ENCODE measurements at regions not wholly inside any gene's neighbourhood (a gene's known extent, or its start where the extent isn't known, plus 50 kb on each side); places are given as distances from the start of the nearest gene placed in this dataset.

GRCh38 chr11:23897453-23898286 is 599.2 kb upstream of the LUZP2 start:
- Histone ChIP-seq H3K36me3 (ENCODE audit: control insufficient read depth, insufficient read depth, low read length) (no peaks in the 10 kb centered on the region), H3K9me3 (no peaks in the 10 kb centered on the region; the same call in 1 of the 2 replicates), H3K27me3 (replicated peaks; ENCODE audit: control insufficient read depth, insufficient read depth, low read length) (no peaks in the 10 kb centered on the region), H3K4me1 (peaks cover 11% of the 10 kb centered on the region), H3K4me3 (ENCODE audit: low read depth, low read length) (no peak overlapping the region)
- Mint-ChIP-seq H3K36me3 (ENCODE audit: insufficient read depth, unreplicated experiment) (no peaks in the 10 kb centered on the region), H3K27ac (ENCODE audit: unreplicated experiment) (no peak overlapping the region), H3K4me3 (ENCODE audit: unreplicated experiment) (no peak overlapping the region), H3K9me3 (ENCODE audit: unreplicated experiment) (peaks cover 10% of the 10 kb centered on the region), H3K27me3 (ENCODE audit: insufficient read depth, unreplicated experiment) (no peaks in the 10 kb centered on the region), H3K4me1 (ENCODE audit: low read depth, unreplicated experiment) (peaks cover 8% of the 10 kb centered on the region)
- DNase-seq, result no peak
- no TSS peak for BruUV-seq (replicated peaks)
- TF ChIP-seq CTCF (IDR thresholded peaks at IDR 0.05; ENCODE audit: insufficient read depth in 1 of 2, low read depth in 1 of 2, low read length in 1 of 2, severe bottlenecking in 1 of 2, unreplicated experiment in 1 of 2), result no peak
- ChIA-PET POLR2A (no interaction called here), CTCF (no interaction called here)
- intact Hi-C loops (cut with micrococcal nuclease; ENCODE audit: unreplicated experiment), result loop anchor here (1.0 kb wide), 1 partner anchor 28 kb away; no protein-coding TSS in a partner anchor

- intact Hi-C loops (cut with micrococcal nuclease; ENCODE audit: unreplicated experiment), result loop anchor here (1.0 kb wide), 1 partner anchor 70 kb away; no protein-coding TSS in a partner anchor
- ChIA-PET CTCF (no interaction called here), POLR2A (no interaction called here)
- H3K27ac Mint-ChIP-seq (ENCODE audit: unreplicated experiment), result peak overlapping the region; percentile 73
- peak overlapping the region; percentile 46 for H3K4me3 Mint-ChIP-seq (ENCODE audit: unreplicated experiment)
- H3K27me3 Mint-ChIP-seq (ENCODE audit: insufficient read depth, unreplicated experiment), result no peaks in the 10 kb centered on the region
- Histone ChIP-seq H3K4me3 (ENCODE audit: low read depth, low read length) (no peak overlapping the region), H3K36me3 (ENCODE audit: control insufficient read depth, insufficient read depth, low read length) (no peaks in the 10 kb centered on the region), H3K9me3 (no peaks in the 10 kb centered on the region; the same call in 1 of the 2 replicates), H3K27me3 (replicated peaks; ENCODE audit: control insufficient read depth, insufficient read depth, low read length) (no peaks in the 10 kb centered on the region), H3K4me1 (peaks cover 20% of the 10 kb centered on the region)
- BruUV-seq (replicated peaks), result no TSS peak
- no peak for TF ChIP-seq CTCF (IDR thresholded peaks at IDR 0.05; ENCODE audit: insufficient read depth in 1 of 2, low read depth in 1 of 2, low read length in 1 of 2, severe bottlenecking in 1 of 2, unreplicated experiment in 1 of 2)
- no peaks in the 10 kb centered on the region for H3K36me3 Mint-ChIP-seq (ENCODE audit: insufficient read depth, unreplicated experiment)
- peaks cover 19% of the 10 kb centered on the region for H3K9me3 Mint-ChIP-seq (ENCODE audit: unreplicated experiment)
- DNase-seq, result peak; percentile 38 to 39
- peaks cover 18% of the 10 kb centered on the region for H3K4me1 Mint-ChIP-seq (ENCODE audit: low read depth, unreplicated experiment)
Observed at GRCh38 chr11:23903044-23903704, 593.7 kb upstream of the LUZP2 start.

- Mint-ChIP-seq H3K36me3 (ENCODE audit: insufficient read depth, unreplicated experiment) (no peaks in the 10 kb centered on the region), H3K27ac (ENCODE audit: unreplicated experiment) (peak overlapping the region; percentile 23), H3K27me3 (ENCODE audit: insufficient read depth, unreplicated experiment) (no peaks in the 10 kb centered on the region), H3K4me1 (ENCODE audit: low read depth, unreplicated experiment) (peaks cover 25% of the 10 kb centered on the region), H3K4me3 (ENCODE audit: unreplicated experiment) (no peak overlapping the region), H3K9me3 (ENCODE audit: unreplicated experiment) (peaks cover 24% of the 10 kb centered on the region)
- intact Hi-C loops (cut with micrococcal nuclease; ENCODE audit: unreplicated experiment), result no loop called here
- no peak overlapping the region for H3K4me3 ChIP-seq (ENCODE audit: low read depth, low read length)
- POLR2A ChIA-PET, result no interaction called here
- TF ChIP-seq CTCF (IDR thresholded peaks at IDR 0.05; ENCODE audit: insufficient read depth in 1 of 2, low read depth in 1 of 2, low read length in 1 of 2, severe bottlenecking in 1 of 2, unreplicated experiment in 1 of 2), result no peak
- no peak for DNase-seq
- no TSS peak for BruUV-seq (replicated peaks)
- H3K9me3 ChIP-seq, result no peaks in the 10 kb centered on the region
- H3K27me3 ChIP-seq (replicated peaks; ENCODE audit: control insufficient read depth, insufficient read depth, low read length), result no peaks in the 10 kb centered on the region
- CTCF ChIA-PET, result no interaction called here
- H3K36me3 ChIP-seq (ENCODE audit: control insufficient read depth, insufficient read depth, low read length), result no peaks in the 10 kb centered on the region
- peaks cover 22% of the 10 kb centered on the region for H3K4me1 ChIP-seq
Observed at GRCh38 chr11:23919455-23919854, 577.4 kb upstream of the LUZP2 start.
